Endothelial cell of umbilical vein (primary cell): ENCODE measurements at regions not wholly inside any gene's neighbourhood (a gene's known extent, or its start where the extent isn't known, plus 50 kb on each side); places are given as distances from the start of the nearest gene placed in this dataset.

ENCODE experiments used
- BruUV-seq: library from RNA; stranded (reverse); fragments of 400-500 nt; replicated peaks from 2 replicates; lab custom pipeline; 2021; lab: Mats Ljungman, UMichigan
- CTCF ChIA-PET: fragments of 300-600, 350-600 bp; sonication (Branson Sonifier 250); formaldehyde crosslinking; loops from one replicate; lab custom pipeline; 2021; ENCODE audit warnings: antibody characterized with exemption, inconsistent platforms; lab: Charles Lee
- POLR2A ChIA-PET: fragments of 300-600, 350-600 bp; sonication (Branson Sonifier 250); formaldehyde crosslinking; loops from one replicate; lab custom pipeline; 2021; ENCODE audit warnings: antibody characterized with exemption, inconsistent platforms; lab: Charles Lee
- DNase-seq: peaks from one replicate; pipeline ENCODE4 v3.0.0-alpha.2; 2011; ENCODE audit warnings: low read depth, low spot score
- FAIRE-seq: peaks from 2 replicates; lab custom pipeline; 2011; peaks lifted over from hg19 to GRCh38; lab: Jason Lieb, UNC
- H2AFZ ChIP-seq: 2 replicates; pipeline ENCODE4 v1.6.0; 2012; ENCODE audit warnings: low read depth, low read length, control low read depth, inconsistent platforms
- H3K27ac ChIP-seq: 2 replicates; pipeline ENCODE4 v1.5.1; 2011; ENCODE audit warnings: low read depth, mild to moderate bottlenecking, control low read depth, low read length, moderate library complexity; ENCODE audit not compliant: insufficient read depth
- H3K27me3 ChIP-seq, 2 experiments: 2 replicates each; pipeline versions ENCODE4 v1.6.0 to v1.6.1; 2011; ENCODE audit warnings: low read length in 2 of 2, mixed read lengths in 1 of 2; ENCODE audit not compliant: control insufficient read depth in 2 of 2, insufficient read depth in 2 of 2
- H3K36me3 ChIP-seq, 2 experiments: 2 replicates in 1 of 2; 3 replicates in 1 of 2; pipeline ENCODE4 v1.5.1; 2011; ENCODE audit warnings: low read length in 2 of 2, mild to moderate bottlenecking in 1 of 2, moderate library complexity in 1 of 2; ENCODE audit not compliant: control insufficient read depth in 2 of 2, insufficient read depth in 2 of 2; ENCODE audit errors: extremely low read depth in 1 of 2
- H3K4me1 ChIP-seq: 3 replicates; pipeline ENCODE4 v1.5.1; 2011; ENCODE audit warnings: mild to moderate bottlenecking, low read length; ENCODE audit not compliant: control insufficient read depth, insufficient read depth; ENCODE audit errors: extremely low read depth
- H3K4me2 ChIP-seq: 2 replicates; pipeline ENCODE4 v1.6.1; 2011; ENCODE audit warnings: low read length, control low read depth, mixed read lengths; ENCODE audit not compliant: insufficient read depth
- H3K4me3 ChIP-seq, 3 experiments: fragments of 200-600 bp in 1 of 3; sonication (generic), shearing (Covaris generic) in 1 of 3; replicated peaks in 1 of 3; 2 replicates each; pipeline ENCODE4 v1.5.1; 2011 to 2016; ENCODE audit warnings: control low read depth in 3 of 3, low read length in 3 of 3, mild to moderate bottlenecking in 2 of 3, inconsistent platforms in 1 of 3, low read depth in 1 of 3, moderate library complexity in 1 of 3; ENCODE audit not compliant: insufficient read depth in 1 of 3
- H3K79me2 ChIP-seq: 2 replicates; pipeline ENCODE4 v1.6.0; 2012; ENCODE audit warnings: low read length, inconsistent platforms; ENCODE audit not compliant: control insufficient read depth, insufficient read depth
- H3K9ac ChIP-seq: replicated peaks from 2 replicates; pipeline ENCODE3; 2011; ENCODE audit warnings: low read length, control low read depth; ENCODE audit not compliant: insufficient read depth; ENCODE audit errors: extremely low read depth
- H3K9me1 ChIP-seq: replicated peaks from 3 replicates; pipeline ENCODE4 v1.6.0; 2011; ENCODE audit warnings: mild to moderate bottlenecking, low read length; ENCODE audit not compliant: control insufficient read depth, insufficient read depth; ENCODE audit errors: extremely low read depth
- H3K9me3 ChIP-seq: replicated peaks from 2 replicates; pipeline ENCODE4 v1.5.1; 2012; ENCODE audit warnings: low read length, inconsistent platforms; ENCODE audit not compliant: control insufficient read depth, insufficient read depth
- H4K20me1 ChIP-seq: replicated peaks from 2 replicates; pipeline ENCODE3; 2011; ENCODE audit warnings: mild to moderate bottlenecking, low read length; ENCODE audit not compliant: control insufficient read depth, insufficient read depth; ENCODE audit errors: extremely low read depth
- EZH2 ChIP-seq: IDR thresholded peaks from 2 replicates; pipeline ENCODE4 v1.6.1; 2012; ENCODE audit warnings: borderline replicate concordance, low read depth, mild to moderate bottlenecking, moderate library complexity, low read length, inconsistent platforms; ENCODE audit not compliant: severe bottlenecking
- FOS ChIP-seq: IDR thresholded peaks from 2 replicates; pipeline ENCODE4 v1.6.1; 2011; ENCODE audit warnings: mild to moderate bottlenecking, low read length, moderate library complexity, borderline replicate concordance; ENCODE audit not compliant: insufficient read depth
- MYC ChIP-seq: IDR thresholded peaks from one replicate; pipeline ENCODE4 v1.6.1; 2011; ENCODE audit warnings: mild to moderate bottlenecking, low read depth, low read length
- POLR2A ChIP-seq: IDR thresholded peaks from 2 replicates; pipeline ENCODE4 v1.6.1; 2012; ENCODE audit warnings: low read depth, mild to moderate bottlenecking, control low read depth, low read length
- POLR2AphosphoS5 ChIP-seq: IDR thresholded peaks from 2 replicates; pipeline ENCODE4 v1.6.1; 2012; ENCODE audit warnings: low read depth, mild to moderate bottlenecking, control low read depth, low read length, moderate library complexity; ENCODE audit not compliant: insufficient read depth
- dilution Hi-C: fragments of 300-500 bp; cut with MboI; formaldehyde crosslinking; loops from one replicate; pipeline ENCODE4 v1.15.0; 2019; ENCODE audit warnings: low sequenced_read_pairs; ENCODE audit not compliant: extremely low pct_ligation_motif_present
- intact Hi-C: fragments of 100-400 bp; cut with micrococcal nuclease; formaldehyde crosslinking; loops from one replicate; pipeline ENCODE4 v1.10.0; 2022
- TF ChIP-seq, protein P1 (sequence below), 2 donors: IDR thresholded peaks; 1 replicate in 1 of 2; 2 replicates in 1 of 2; pipeline ENCODE4 v1.5.1; 2011; ENCODE audit warnings: low read length in 2 of 2, mild to moderate bottlenecking in 2 of 2, moderate library complexity in 2 of 2, control low read depth in 1 of 2, inconsistent platforms in 1 of 2, low read depth in 1 of 2; ENCODE audit not compliant: insufficient read depth in 1 of 2; ENCODE audit errors: extremely low read depth in 1 of 2
- TF ChIP-seq, protein P2 (sequence below): IDR thresholded peaks from 2 replicates; pipeline ENCODE4 v1.6.1; 2011; ENCODE audit not compliant: insufficient read depth, insufficient read length

DNA sequence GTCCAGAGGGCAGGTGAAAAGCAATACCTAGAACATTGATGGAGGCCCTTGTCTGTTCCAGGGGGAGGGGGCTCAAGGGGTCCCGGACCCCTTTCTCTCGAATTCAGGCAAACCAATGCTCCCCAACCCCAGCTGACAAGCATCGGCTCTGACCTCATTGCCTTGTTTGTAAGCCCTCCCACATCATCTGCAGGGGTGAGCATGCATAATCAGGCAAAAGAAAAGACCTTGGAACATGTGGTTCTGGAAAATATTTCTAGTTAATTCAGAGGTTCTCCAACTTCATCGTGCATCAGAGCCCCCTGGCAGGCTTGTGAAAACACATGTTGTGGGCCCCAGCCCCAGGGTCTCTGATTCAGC lies 231.3 kb downstream of the TOMM20 start:
- Histone ChIP-seq H3K9me1 (no peaks in the 10 kb centered on the region), H3K4me1 (peaks cover 32% of the 10 kb centered on the region), H3K9ac (no peak overlapping the region), H3K9me3 (no peaks in the 10 kb centered on the region), H3K27ac (no peak overlapping the region), H3K79me2 (no peaks in the 10 kb centered on the region), H3K4me3 (no peak overlapping the region), H4K20me1 (no peaks in the 10 kb centered on the region), H3K27me3 (no peaks in the 10 kb centered on the region), H2AFZ (no peak overlapping the region), H3K36me3 (no peaks in the 10 kb centered on the region), H3K4me2 (no peak overlapping the region)
- DNase-seq (no peak), FAIRE-seq (no peak)
- no peak for TF ChIP-seq MYC
- TF ChIP-seq FOS: no peak
- ChIA-PET POLR2A (no interaction called here), CTCF (no interaction called here)
- intact Hi-C loops (no loop called here), dilution Hi-C loops (no loop called here)
- BruUV-seq: no TSS peak

DNA sequence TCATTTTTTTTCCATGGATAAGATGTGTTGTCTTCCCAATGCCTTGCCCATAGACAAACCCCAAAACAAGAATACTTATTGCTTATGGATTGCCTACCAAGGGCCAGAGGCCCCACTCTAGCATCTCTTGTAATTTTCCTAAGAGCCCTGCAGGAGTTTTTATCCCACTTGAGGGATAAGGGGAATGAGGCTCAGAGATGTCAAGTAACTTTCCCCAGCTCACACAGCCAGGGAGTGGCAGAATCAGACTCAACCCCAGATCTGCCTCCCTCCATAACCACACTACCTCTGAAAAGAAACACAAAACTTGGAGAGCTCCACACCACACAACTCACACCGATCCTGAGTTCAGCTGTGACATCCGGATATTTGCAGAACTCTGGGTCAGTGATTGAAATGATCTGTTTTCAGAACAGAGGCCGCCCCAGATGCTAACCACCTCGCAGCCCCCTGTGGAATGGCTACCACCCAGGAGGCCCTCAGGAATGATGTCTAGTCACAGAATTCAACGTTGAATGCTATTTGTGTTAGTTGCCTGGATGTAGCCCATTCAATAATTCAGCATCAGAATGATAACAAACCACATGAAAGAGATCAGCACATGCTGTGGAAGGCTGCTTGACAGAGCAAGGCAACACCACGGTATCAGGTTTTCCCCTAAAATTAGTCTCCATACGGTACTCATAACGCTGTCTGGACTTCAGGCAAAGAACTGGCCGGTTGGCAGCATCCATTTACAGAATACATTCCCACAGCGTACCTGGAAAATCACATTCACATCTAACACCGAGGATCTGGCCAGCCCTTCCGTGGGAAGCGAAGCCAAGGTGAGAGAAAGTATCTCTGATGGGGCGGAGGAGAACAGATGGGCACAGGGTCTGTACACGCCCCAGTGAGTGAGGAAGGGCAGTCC lies 231.9 kb downstream of the TOMM20 start:
- no peak for DNase-seq
- H3K27ac ChIP-seq: no peak overlapping the region
- H3K9ac ChIP-seq: no peak overlapping the region
- no peak overlapping the region for H2AFZ ChIP-seq
- no peaks in the 10 kb centered on the region for H3K79me2 ChIP-seq
- TF ChIP-seq, protein P1, sequence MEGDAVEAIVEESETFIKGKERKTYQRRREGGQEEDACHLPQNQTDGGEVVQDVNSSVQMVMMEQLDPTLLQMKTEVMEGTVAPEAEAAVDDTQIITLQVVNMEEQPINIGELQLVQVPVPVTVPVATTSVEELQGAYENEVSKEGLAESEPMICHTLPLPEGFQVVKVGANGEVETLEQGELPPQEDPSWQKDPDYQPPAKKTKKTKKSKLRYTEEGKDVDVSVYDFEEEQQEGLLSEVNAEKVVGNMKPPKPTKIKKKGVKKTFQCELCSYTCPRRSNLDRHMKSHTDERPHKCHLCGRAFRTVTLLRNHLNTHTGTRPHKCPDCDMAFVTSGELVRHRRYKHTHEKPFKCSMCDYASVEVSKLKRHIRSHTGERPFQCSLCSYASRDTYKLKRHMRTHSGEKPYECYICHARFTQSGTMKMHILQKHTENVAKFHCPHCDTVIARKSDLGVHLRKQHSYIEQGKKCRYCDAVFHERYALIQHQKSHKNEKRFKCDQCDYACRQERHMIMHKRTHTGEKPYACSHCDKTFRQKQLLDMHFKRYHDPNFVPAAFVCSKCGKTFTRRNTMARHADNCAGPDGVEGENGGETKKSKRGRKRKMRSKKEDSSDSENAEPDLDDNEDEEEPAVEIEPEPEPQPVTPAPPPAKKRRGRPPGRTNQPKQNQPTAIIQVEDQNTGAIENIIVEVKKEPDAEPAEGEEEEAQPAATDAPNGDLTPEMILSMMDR (IDR thresholded peaks at IDR 0.05; ENCODE audit: extremely low read depth in 1 of 2, insufficient read depth in 1 of 2, low read depth in 1 of 2, low read length in 2 of 2): no peak
- TF ChIP-seq POLR2AphosphoS5: no peak
- no peak for TF ChIP-seq POLR2A
- TF ChIP-seq, protein P2, sequence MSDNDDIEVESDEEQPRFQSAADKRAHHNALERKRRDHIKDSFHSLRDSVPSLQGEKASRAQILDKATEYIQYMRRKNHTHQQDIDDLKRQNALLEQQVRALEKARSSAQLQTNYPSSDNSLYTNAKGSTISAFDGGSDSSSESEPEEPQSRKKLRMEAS: no peak
- no peak for TF ChIP-seq EZH2
- H3K36me3 ChIP-seq: no peaks in the 10 kb centered on the region
- dilution Hi-C loops (no loop called here), intact Hi-C loops (no loop called here)
- BruUV-seq: no TSS peak
- peaks cover 32% of the 10 kb centered on the region for H3K4me1 ChIP-seq
- no peaks in the 10 kb centered on the region for H3K27me3 ChIP-seq
- no peaks in the 10 kb centered on the region for H3K9me1 ChIP-seq
- no peaks in the 10 kb centered on the region for H4K20me1 ChIP-seq
- POLR2A ChIA-PET: no interaction called here
- no peak overlapping the region for H3K4me2 ChIP-seq
- no peak for FAIRE-seq
- CTCF ChIA-PET: no interaction called here
- H3K9me3 ChIP-seq: no peaks in the 10 kb centered on the region
- H3K4me3 ChIP-seq: no peak overlapping the region
